Activated CD8-positive, alpha-beta memory T cell treated with anti-CD3 and anti-CD28 coated beads for 48 hours (primary cell): ENCODE measurements at regions not wholly inside any gene's neighbourhood (a gene's known extent, or its start where the extent isn't known, plus 50 kb on each side); places are given as distances from the start of the nearest gene placed in this dataset.

Experiments used
- DNase-seq, 3 experiments: peaks; one replicate each; pipeline ENCODE4 v3.0.0-alpha.2; 2020; ENCODE audit warnings: low read depth in 2 of 3, low spot score in 2 of 3

GRCh38 chr1:185515696-185516095 is 198.7 kb upstream of the IVNS1ABP start:
- DNase-seq, result no peak

GRCh38 chr1:185514311-185514710 is 197.3 kb upstream of the IVNS1ABP start:
- DNase-seq, result no peak

GRCh38 chr1:185512442-185512841 is 195.4 kb upstream of the IVNS1ABP start:
- DNase-seq, result no peak

GRCh38 chr1:185501099-185501498 is 184.1 kb upstream of the IVNS1ABP start:
- no peak for DNase-seq

GRCh38 chr1:185500001-185500626 is 183.1 kb upstream of the IVNS1ABP start:
- no peak for DNase-seq

- DNase-seq, result no peak
Observed at GRCh38 chr1:185498207-185498606, 181.2 kb upstream of the IVNS1ABP start.

GRCh38 chr1:185497177-185497576 is 180.1 kb upstream of the IVNS1ABP start:
- DNase-seq, result no peak

GRCh38 chr1:185495898-185496297 is 178.9 kb upstream of the IVNS1ABP start:
- no peak for DNase-seq

- no peak for DNase-seq
Observed at GRCh38 chr1:185495007-185495406, 178.0 kb upstream of the IVNS1ABP start.

- DNase-seq, result no peak
Observed at GRCh38 chr1:185492089-185492825, 175.2 kb upstream of the IVNS1ABP start.

GRCh38 chr1:185491604-185492003 is 174.6 kb upstream of the IVNS1ABP start:
- DNase-seq, result no peak

GRCh38 chr1:185490924-185491323 is 173.9 kb upstream of the IVNS1ABP start:
- DNase-seq, result no peak

GRCh38 chr1:185489406-185489805 is 172.4 kb upstream of the IVNS1ABP start:
- no peak for DNase-seq

GRCh38 chr1:185488808-185489207 is 171.8 kb upstream of the IVNS1ABP start:
- no peak for DNase-seq

GRCh38 chr1:185487936-185488335 is 170.9 kb upstream of the IVNS1ABP start:
- no peak for DNase-seq

GRCh38 chr1:185487026-185487425 is 170.0 kb upstream of the IVNS1ABP start:
- no peak for DNase-seq

GRCh38 chr1:185486346-185486745 is 169.3 kb upstream of the IVNS1ABP start:
- DNase-seq, result no peak

- DNase-seq, result no peak
Observed at GRCh38 chr1:185483664-185484450, 166.8 kb upstream of the IVNS1ABP start.

- DNase-seq, result no peak
Observed at GRCh38 chr1:185483217-185483616, 166.2 kb upstream of the IVNS1ABP start.

- DNase-seq, result no peak
Observed at GRCh38 chr1:185480545-185480944, 163.5 kb upstream of the IVNS1ABP start.

- no peak for DNase-seq
Observed at GRCh38 chr1:185479796-185480195, 162.8 kb upstream of the IVNS1ABP start.

- DNase-seq, result no peak
Observed at GRCh38 chr1:185478877-185479276, 161.8 kb upstream of the IVNS1ABP start.
